Myocyte (in vitro differentiated cells): ENCODE measurements at regions not wholly inside any gene's neighbourhood (a gene's known extent, or its start where the extent isn't known, plus 50 kb on each side); places are given as distances from the start of the nearest gene placed in this dataset.

Source experiments
- DNase-seq: peaks from one replicate; pipeline ENCODE4 v3.0.0-alpha.2; 2012; ENCODE audit warnings: low read depth

- DNase-seq: no peak
Observed at GRCh38 chr10:3357737-3358136, 185.2 kb upstream of the PITRM1 start.

GRCh38 chr10:3355536-3355935 is 183.0 kb upstream of the PITRM1 start:
- DNase-seq: no peak

GRCh38 chr10:3354174-3354900 is 181.8 kb upstream of the PITRM1 start:
- no peak for DNase-seq

GRCh38 chr10:3353235-3353634 is 180.7 kb upstream of the PITRM1 start:
- DNase-seq: peak; percentile 69

GRCh38 chr10:3350617-3351258 is 178.2 kb upstream of the PITRM1 start:
- no peak for DNase-seq

- no peak for DNase-seq
Observed at GRCh38 chr10:3350205-3350604, 177.6 kb upstream of the PITRM1 start.

GRCh38 chr10:3348564-3348963 is 176.0 kb upstream of the PITRM1 start:
- no peak for DNase-seq

- DNase-seq: no peak
Observed at GRCh38 chr10:3347413-3348182, 175.0 kb upstream of the PITRM1 start.

- DNase-seq: no peak
Observed at GRCh38 chr10:3346851-3347250, 174.3 kb upstream of the PITRM1 start.

GRCh38 chr10:3342771-3343170 is 170.2 kb upstream of the PITRM1 start:
- DNase-seq: no peak

GRCh38 chr10:3340127-3340730 is 167.6 kb upstream of the PITRM1 start:
- no peak for DNase-seq

GRCh38 chr10:3339531-3339950 is 167.0 kb upstream of the PITRM1 start:
- DNase-seq: no peak

GRCh38 chr10:3339121-3339520 is 166.5 kb upstream of the PITRM1 start:
- DNase-seq: no peak

GRCh38 chr10:3337741-3338140 is 165.2 kb upstream of the PITRM1 start:
- DNase-seq: no peak

GRCh38 chr10:3336673-3337293 is 164.2 kb upstream of the PITRM1 start:
- no peak for DNase-seq

GRCh38 chr10:3333426-3333825 is 160.8 kb upstream of the PITRM1 start:
- no peak for DNase-seq

- no peak for DNase-seq
Observed at GRCh38 chr10:3331690-3332230, 159.2 kb upstream of the PITRM1 start.

GRCh38 chr10:3331187-3331586 is 158.6 kb upstream of the PITRM1 start:
- no peak for DNase-seq

GRCh38 chr10:3330663-3331062 is 158.1 kb upstream of the PITRM1 start:
- DNase-seq: peak; percentile 32

- no peak for DNase-seq
Observed at GRCh38 chr10:3325954-3326750, 153.6 kb upstream of the PITRM1 start.
